ENCODE measurements at regions not wholly inside any gene's neighbourhood (a gene's known extent, or its start where the extent isn't known, plus 50 kb on each side); places are given as distances from the start of the nearest gene placed in this dataset.
A peak's percentile ranks its signal among the peaks of the same experiment; 100 is the strongest.

GRCh38 chr20:4592316-4593148, 93.7 kb upstream of the PRNP start (continued):
- TF ChIP-seq CHD4 (IDR thresholded peaks at IDR 0.05; ENCODE audit: borderline replicate concordance) (no peak), BHLHE40 (IDR thresholded peaks at IDR 0.05; ENCODE audit: low read depth, low read length) (no peak), FOSB (CRISPR knock-in tag; IDR thresholded peaks at IDR 0.05) (no peak), JUNB (IDR thresholded peaks at IDR 0.05) (no peak), RAD21 (conservative IDR thresholded peaks at IDR 0.05 in 1 of 2, IDR thresholded peaks at IDR 0.05 in 1 of 2) (peak; percentile 94 to 100), POLR2AphosphoS2 (conservative IDR thresholded peaks at IDR 0.05; ENCODE audit: low read length) (no peak), TFCP2L1 (CRISPR knock-in tag; IDR thresholded peaks at IDR 0.05) (0 out of 2 replicates have a peak, but pooled peaks have one; percentile 23), EP300 (IDR thresholded peaks at IDR 0.05) (no peak), RCOR1 (IDR thresholded peaks at IDR 0.05; ENCODE audit: low read depth, low read length) (no peak), TP53 (CRISPR knock-in tag; IDR thresholded peaks at IDR 0.05) (no peak), ZC3H11A (IDR thresholded peaks at IDR 0.05) (no peak), JUN (IDR thresholded peaks at IDR 0.05) (peak in 1 of 2 experiments; percentile 52; a peak in 1 of 5 replicates), HDAC2 (IDR thresholded peaks at IDR 0.05) (no peak), GATA3 (IDR thresholded peaks at IDR 0.05; ENCODE audit: borderline replicate concordance) (peak; percentile 70), KDM1A (IDR thresholded peaks at IDR 0.05; ENCODE audit: low read depth) (peak; percentile 44; the same call in 1 of the 2 replicates), EHF (CRISPR knock-in tag; IDR thresholded peaks at IDR 0.05) (no peak), FOXS1 (CRISPR knock-in tag; IDR thresholded peaks at IDR 0.05) (no peak), BCL3 (IDR thresholded peaks at IDR 0.05) (no peak), POLR2A (IDR thresholded peaks at IDR 0.05; ENCODE audit: low read length) (no peak), CHD2 (IDR thresholded peaks at IDR 0.05; ENCODE audit: low read length, partially characterized antibody) (no peak), SREBF2 (IDR thresholded peaks at IDR 0.05) (no peak), RARB (CRISPR knock-in tag; IDR thresholded peaks at IDR 0.05) (no peak), RFX5 (IDR thresholded peaks at IDR 0.05) (no peak)
- TF ChIP-seq, protein P1, sequence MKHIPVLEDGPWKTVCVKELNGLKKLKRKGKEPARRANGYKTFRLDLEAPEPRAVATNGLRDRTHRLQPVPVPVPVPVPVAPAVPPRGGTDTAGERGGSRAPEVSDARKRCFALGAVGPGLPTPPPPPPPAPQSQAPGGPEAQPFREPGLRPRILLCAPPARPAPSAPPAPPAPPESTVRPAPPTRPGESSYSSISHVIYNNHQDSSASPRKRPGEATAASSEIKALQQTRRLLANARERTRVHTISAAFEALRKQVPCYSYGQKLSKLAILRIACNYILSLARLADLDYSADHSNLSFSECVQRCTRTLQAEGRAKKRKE (CRISPR knock-in tag; IDR thresholded peaks at IDR 0.05; ENCODE audit: low read depth): no peak
- TF ChIP-seq, protein P2, sequence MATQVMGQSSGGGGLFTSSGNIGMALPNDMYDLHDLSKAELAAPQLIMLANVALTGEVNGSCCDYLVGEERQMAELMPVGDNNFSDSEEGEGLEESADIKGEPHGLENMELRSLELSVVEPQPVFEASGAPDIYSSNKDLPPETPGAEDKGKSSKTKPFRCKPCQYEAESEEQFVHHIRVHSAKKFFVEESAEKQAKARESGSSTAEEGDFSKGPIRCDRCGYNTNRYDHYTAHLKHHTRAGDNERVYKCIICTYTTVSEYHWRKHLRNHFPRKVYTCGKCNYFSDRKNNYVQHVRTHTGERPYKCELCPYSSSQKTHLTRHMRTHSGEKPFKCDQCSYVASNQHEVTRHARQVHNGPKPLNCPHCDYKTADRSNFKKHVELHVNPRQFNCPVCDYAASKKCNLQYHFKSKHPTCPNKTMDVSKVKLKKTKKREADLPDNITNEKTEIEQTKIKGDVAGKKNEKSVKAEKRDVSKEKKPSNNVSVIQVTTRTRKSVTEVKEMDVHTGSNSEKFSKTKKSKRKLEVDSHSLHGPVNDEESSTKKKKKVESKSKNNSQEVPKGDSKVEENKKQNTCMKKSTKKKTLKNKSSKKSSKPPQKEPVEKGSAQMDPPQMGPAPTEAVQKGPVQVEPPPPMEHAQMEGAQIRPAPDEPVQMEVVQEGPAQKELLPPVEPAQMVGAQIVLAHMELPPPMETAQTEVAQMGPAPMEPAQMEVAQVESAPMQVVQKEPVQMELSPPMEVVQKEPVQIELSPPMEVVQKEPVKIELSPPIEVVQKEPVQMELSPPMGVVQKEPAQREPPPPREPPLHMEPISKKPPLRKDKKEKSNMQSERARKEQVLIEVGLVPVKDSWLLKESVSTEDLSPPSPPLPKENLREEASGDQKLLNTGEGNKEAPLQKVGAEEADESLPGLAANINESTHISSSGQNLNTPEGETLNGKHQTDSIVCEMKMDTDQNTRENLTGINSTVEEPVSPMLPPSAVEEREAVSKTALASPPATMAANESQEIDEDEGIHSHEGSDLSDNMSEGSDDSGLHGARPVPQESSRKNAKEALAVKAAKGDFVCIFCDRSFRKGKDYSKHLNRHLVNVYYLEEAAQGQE (IDR thresholded peaks at IDR 0.05): no peak
- TF ChIP-seq, protein P3, sequence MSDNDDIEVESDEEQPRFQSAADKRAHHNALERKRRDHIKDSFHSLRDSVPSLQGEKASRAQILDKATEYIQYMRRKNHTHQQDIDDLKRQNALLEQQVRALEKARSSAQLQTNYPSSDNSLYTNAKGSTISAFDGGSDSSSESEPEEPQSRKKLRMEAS (IDR thresholded peaks at IDR 0.05): no peak; the same call in 1 of the 2 replicates
- TF ChIP-seq, protein P4, sequence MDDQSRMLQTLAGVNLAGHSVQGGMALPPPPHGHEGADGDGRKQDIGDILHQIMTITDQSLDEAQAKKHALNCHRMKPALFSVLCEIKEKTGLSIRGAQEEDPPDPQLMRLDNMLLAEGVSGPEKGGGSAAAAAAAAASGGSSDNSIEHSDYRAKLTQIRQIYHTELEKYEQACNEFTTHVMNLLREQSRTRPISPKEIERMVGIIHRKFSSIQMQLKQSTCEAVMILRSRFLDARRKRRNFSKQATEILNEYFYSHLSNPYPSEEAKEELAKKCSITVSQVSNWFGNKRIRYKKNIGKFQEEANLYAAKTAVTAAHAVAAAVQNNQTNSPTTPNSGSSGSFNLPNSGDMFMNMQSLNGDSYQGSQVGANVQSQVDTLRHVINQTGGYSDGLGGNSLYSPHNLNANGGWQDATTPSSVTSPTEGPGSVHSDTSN (IDR thresholded peaks at IDR 0.05): no peak

Measured in A549 (cell line).